HG03025 (cell line): ENCODE measurements at regions not wholly inside any gene's neighbourhood (a gene's known extent, or its start where the extent isn't known, plus 50 kb on each side); places are given as distances from the start of the nearest gene placed in this dataset.
"Not testable (repeated sequence)": the region's sequence is repeated elsewhere in the genome, so short reads cannot be mapped to it uniquely, and the experiment has no call there.

Source experiments
- ATAC-seq: cut with Tn5 transposase; IDR thresholded peaks from one replicate; pipeline ENCODE4 v1.9.1; 2021; ENCODE audit warnings: mild to moderate bottlenecking, moderate library complexity; ENCODE audit not compliant: unreplicated experiment, low FRiP score

GRCh38 chr4:26062215-26062614, 148.2 kb downstream of the SMIM20 start:
- ATAC-seq: no peak

DNA sequence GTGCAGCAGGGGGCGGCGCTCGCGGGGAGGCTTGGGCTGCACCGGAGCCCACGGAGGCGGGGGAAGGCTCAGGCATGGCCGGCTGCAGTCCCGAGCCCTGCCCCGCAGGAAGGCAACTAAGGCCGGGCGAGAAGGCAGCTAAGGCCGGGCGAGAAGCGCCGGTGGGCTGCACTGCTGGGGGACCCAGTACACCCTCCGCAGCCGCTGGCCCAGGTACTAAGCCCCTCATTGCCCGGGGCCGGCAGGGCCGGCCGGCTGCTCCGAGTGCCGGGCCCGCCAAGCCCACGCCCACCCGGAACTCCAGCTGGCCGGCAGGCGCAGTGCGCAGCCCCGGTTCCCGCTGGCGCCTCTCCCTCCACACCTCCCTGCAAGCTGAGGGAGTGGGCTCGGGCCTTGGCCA, 150.0 kb downstream of the SMIM20 start:
- ATAC-seq: not testable (repeated sequence)

DNA sequence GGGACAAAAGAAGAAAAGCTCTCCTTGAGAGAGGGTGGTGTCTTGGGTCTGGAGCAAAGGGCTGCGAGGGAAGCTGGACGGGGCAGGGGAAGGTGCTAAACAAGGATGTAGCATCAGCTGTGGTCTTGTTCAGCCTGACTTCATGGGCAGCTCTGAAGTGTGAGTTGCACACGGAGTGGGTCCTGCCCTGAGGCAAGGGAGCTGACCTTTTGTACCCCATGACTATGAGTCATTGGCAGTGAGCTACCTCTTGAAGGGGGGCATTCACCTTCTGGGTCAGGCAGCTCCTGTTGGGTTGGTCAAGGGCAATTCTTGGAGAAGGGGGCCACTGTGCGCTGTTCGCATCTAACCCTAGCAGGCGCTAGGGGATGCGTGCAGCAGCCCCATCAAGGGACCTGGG, 151.8 kb downstream of the SMIM20 start:
- no peak for ATAC-seq

- ATAC-seq: no peak
Observed at GRCh38 chr4:26067035-26067434, 153.0 kb downstream of the SMIM20 start.

DNA sequence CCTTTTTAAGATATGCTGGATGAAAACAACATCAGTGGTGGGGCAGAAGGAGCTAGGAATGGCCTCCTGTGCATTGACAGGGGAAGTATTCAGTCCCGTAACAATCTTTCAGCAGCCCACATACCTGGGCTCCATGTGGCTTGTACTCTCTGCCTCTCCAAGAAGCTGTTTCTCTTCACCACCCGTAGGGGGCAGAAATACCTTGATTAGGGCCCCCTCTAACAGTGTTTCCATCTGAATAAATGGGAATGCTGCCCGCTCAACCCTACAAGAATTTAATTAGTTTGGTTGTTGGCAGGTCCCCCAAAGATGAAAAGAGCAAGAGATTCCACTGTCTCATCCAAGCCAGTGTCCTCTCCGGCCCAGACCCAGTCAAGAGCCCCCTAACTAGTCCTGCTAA, 155.2 kb downstream of the SMIM20 start:
- ATAC-seq: no peak

- ATAC-seq: no peak
Observed at GRCh38 chr4:26071688-26072087, 157.7 kb downstream of the SMIM20 start.

GRCh38 chr4:26073886-26074560, 160.0 kb downstream of the SMIM20 start:
- no peak for ATAC-seq

DNA sequence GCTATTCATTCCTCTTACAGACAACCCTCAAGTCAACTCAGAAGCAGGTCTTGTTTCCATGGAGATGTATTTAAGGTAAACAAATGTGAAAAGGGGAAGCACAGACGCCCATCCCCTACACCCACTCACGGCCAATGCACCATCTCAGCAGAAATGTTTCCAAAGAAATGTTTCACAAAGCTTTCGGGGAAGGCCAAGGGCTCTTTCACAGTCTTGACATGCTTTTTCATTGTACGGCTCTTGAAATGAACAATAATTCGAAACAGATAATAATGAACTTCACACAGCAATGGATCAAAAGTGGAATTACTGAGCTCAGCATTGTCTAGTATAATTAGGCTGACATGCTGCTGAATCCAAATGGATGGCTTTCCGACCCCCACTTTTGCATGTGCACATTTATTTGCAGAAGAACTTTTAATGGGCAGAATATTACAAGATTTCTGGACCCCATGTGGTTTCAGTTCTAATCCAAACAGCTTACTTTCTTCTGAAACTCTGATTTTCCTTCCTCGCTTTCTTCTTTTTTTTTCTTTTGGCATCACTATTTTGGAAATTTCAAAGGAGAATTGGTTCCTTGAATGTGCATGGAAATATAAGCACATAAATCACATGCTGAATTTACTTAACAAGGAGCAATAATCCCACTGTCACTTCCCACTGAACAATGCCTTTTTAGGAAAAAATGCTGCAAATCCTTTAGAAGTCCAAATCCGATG, 160.9 kb downstream of the SMIM20 start:
- peak; percentile 67 for ATAC-seq

DNA sequence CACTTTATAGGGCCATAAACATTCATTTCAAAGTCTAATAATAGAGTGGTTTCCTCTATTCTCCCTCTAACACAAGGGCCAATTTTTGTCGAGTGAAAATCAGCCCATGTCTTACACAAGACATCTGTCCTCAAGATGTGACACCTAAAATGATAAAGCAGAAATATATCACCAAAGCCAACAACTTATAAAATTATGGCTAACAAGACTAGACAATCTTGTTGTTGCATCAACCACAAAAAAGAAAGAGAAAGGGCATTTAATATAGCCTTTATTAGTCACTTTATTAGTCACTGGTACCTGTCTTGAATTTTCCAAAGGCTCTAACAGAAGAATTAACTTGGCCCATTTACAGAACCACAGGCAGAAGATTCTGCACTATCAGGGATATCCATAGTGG, 161.6 kb downstream of the SMIM20 start:
- ATAC-seq: no peak

DNA sequence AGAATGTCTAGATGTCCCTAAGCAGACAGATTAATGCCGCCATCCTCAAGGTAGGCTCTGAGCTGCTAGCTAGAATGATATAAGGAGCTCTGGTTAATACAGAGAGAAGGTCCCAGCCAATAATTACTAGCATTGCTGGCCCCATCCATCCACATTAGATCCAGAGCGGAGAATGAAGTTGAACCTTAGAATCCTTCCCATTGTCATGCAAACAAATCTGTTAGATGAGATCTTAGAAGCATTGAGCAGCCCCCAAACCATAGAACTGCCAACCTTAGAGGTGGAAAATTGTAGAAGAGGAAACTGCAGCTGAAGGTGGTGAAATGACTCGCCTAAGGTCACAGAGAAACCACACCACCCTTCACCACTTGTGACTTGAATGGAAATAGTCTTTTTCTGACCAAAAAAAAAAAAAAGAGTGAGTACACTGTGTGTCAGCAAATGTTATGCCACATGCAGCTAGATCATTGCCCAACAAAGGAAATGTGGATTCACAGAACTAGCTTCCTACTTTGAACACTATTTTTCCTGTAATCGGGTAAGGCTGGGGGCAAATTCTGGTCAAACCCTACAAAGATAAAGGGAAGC, 162.1 kb downstream of the SMIM20 start:
- peak; percentile 85 for ATAC-seq

DNA sequence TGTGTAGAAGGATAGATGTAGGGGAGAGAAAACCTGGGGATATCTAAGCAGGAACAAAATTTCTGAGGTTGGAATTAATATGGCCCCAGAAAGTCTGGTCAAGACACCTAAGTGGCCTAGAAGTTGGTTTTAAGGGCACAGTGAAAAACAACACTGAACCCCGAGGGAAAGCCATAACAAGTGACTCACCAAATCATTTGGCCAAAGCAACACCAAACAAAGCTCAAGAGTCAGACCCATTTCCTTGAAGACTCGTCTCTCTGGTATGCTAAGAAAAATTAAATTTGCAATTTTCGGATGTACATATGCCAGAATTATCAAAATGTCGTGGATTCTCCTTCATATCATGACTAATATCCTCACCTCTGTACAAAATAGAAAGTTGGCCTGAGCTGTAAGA, 162.9 kb downstream of the SMIM20 start:
- no peak for ATAC-seq

DNA sequence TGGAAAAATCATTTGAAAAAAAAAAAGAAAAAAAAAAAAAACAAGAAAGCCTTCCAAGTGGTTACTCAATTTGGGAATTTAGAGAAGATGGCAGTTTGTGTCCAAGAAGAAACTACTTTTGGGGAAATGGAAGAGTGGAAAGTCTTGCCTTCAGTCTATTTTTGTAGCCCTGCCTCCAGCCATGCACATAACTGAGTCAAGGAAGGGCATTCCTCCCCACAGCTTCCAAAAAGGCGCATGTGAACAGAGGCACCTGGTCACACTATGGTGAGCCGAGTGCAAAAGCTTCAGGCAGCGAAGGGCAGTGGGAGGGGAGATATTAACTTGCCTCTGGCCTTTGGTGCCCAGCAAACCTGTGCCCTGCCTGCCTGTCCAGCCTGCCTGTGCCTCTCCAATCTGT, 163.7 kb downstream of the SMIM20 start:
- ATAC-seq: no peak

- no peak for ATAC-seq
Observed at GRCh38 chr4:26080870-26081628, 167.0 kb downstream of the SMIM20 start.

DNA sequence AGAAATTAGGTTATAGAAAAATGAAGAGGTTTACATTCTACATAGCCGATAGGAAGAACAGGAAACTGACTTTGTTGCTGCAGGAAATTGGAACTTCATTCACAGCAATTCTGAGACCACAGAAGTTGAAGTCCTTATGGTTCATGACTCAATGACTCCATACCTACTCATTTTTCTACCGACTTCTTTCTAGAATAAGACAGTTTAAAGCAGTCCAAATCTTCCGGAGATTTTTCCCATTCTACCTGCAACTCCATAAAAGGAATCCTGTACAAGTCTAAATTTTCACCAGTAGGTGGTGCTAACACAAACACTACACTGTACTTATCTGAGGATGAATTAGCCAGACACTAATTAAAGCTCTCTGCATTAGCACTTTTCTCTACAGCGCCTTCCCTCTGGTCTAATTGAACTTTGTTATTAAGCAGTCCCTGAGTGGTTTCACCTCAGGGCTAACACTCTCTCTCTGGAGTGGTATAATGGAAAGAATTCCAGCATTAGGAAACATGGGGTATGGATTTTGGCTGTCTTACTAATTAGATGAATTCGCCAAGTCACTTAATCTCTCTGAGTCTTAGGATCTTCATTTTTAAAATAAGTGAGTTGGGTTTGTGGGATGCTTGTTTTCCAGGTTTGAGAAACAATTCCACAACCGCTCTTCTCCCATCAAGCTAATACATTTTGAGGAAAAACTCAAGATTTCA, 167.9 kb downstream of the SMIM20 start:
- ATAC-seq: no peak

DNA sequence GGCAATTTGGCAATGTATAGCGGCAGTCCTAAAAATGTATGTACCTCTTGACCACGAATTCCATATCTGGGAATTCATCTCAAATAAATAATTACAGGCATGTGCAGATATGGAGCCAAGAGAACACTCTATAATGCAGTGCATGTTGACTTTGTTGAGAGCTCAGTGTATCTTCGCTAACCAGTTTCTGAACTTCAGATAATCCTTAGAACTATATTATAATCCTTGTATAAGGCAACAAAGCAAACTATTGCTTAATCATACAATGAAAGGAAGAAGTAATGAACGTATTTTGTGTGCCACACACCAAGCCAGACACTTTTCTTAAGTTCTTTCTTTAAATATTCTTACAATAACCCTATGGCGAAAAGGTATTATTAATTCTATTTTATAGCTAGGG, 168.5 kb downstream of the SMIM20 start:
- ATAC-seq: no peak

DNA sequence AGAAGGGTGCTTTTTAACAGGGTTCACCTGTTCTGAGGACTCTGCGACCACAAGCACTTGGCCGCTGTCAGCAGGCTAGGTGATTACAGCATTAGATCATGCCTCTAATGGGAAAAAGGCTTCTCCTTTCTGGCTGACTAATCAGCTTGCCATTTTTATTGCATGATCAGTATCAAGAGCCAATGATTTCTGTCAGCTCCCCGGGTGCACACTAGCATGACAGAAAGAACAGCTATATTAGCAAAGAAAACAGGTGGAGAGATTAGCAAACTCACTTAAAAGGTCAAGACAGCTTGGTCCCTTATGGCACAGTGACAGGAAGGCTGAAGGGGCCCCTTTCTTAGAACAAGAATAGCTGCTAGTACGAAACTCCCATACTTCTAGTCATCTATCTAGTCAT, 170.0 kb downstream of the SMIM20 start:
- ATAC-seq: peak; percentile 58

DNA sequence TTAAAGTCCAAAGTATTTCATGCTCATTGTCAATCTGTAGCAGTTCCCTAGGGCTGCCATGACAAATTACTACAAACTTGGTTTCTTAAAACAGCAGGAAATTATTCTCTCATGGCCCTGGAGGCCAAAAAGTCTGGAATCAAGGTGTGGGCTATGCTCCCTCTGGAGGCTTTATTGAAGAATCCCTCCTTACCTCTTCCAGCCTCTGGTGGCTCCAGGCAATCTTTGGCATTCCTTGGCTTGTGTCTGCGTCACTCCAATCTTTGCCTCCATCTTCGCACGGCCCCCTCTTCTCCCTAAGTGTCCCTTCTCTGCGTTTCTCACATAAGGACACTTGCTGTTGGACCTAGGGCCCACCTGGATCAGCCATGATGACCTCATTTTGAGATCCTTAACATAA, 170.4 kb downstream of the SMIM20 start:
- ATAC-seq: no peak

- ATAC-seq: no peak
Observed at GRCh38 chr4:26085551-26085950, 171.5 kb downstream of the SMIM20 start.

DNA sequence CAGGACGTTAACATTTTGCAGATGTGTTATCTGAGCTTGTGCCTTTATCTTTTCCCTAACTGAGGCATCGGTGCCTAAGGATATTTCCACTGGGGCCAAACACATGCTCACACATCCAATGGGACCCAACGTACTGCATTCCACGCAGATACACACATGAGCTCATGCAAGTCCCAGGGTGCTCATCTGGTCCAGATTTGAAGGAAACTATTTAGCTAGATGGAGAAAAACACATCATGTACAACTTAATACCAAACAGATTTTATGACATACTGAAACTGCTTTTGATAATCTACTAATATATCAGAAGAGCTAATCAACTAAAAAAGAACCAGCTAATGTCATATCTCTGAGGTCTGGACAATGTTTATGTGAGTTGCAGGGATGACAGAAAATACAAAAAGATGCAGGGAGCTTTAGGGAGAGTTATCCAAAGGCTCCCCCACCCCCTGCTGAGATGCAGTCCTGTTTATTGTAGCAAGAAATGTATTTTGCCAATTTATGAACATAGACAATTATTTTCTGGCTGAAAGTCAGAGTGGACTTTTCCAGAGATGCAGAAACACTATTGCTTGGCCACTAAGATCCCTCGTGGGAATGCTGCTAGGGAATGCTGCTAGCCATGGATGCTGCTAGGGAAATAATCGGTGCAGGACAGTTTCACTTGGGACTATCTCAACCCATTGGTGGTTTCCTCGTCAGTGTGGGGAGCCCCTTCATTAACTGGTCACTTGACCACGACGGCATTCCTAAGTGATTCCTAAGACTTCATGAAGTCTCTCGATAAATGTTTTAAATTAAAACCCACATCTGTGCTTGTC, 172.8 kb downstream of the SMIM20 start:
- no peak for ATAC-seq

GRCh38 chr4:26088433-26088928, 174.5 kb downstream of the SMIM20 start:
- peak; percentile 36 for ATAC-seq
